ENCODE measurements at regions not wholly inside any gene's neighbourhood (a gene's known extent, or its start where the extent isn't known, plus 50 kb on each side); places are given as distances from the start of the nearest gene placed in this dataset.

- DNase-seq (ENCODE audit: low read depth) = no peak
- no peak overlapping the region for H3K4me3 ChIP-seq (ENCODE audit: low read depth, low read length)
- TF ChIP-seq CTCF (IDR thresholded peaks at IDR 0.05; ENCODE audit: insufficient read depth, low read depth, low read length) = no peak
These were observed 505.9 kb downstream of the SI start for GRCh38 chr3:164572436-164572835.

- TF ChIP-seq CTCF (IDR thresholded peaks at IDR 0.05; ENCODE audit: insufficient read depth, low read depth, low read length) = no peak
- no peak for DNase-seq (ENCODE audit: low read depth)
- H3K4me3 ChIP-seq (ENCODE audit: low read depth, low read length) = no peak overlapping the region
These were observed 527.4 kb downstream of the SI start for GRCh38 chr3:164550857-164551256.

GRCh38 chr3:164539215-164539614 is 539.1 kb downstream of the SI start:
- no peak for TF ChIP-seq CTCF (IDR thresholded peaks at IDR 0.05; ENCODE audit: insufficient read depth, low read depth, low read length)
- H3K4me3 ChIP-seq (ENCODE audit: low read depth, low read length) = no peak overlapping the region
- no peak for DNase-seq (ENCODE audit: low read depth)

GRCh38 chr3:164537485-164537884 is 540.8 kb downstream of the SI start:
- DNase-seq (ENCODE audit: low read depth) = no peak
- H3K4me3 ChIP-seq (ENCODE audit: low read depth, low read length) = no peak overlapping the region
- no peak for TF ChIP-seq CTCF (IDR thresholded peaks at IDR 0.05; ENCODE audit: insufficient read depth, low read depth, low read length)

- DNase-seq (ENCODE audit: low read depth) = no peak
- TF ChIP-seq CTCF (IDR thresholded peaks at IDR 0.05; ENCODE audit: insufficient read depth, low read depth, low read length) = no peak
- H3K4me3 ChIP-seq (ENCODE audit: low read depth, low read length) = no peak overlapping the region
These were observed 545.0 kb downstream of the SI start for GRCh38 chr3:164533275-164533674.

- no peak for TF ChIP-seq CTCF (IDR thresholded peaks at IDR 0.05; ENCODE audit: insufficient read depth, low read depth, low read length)
- no peak overlapping the region for H3K4me3 ChIP-seq (ENCODE audit: low read depth, low read length)
- DNase-seq (ENCODE audit: low read depth) = no peak
These were observed 552.0 kb downstream of the SI start for GRCh38 chr3:164526250-164526649.

GRCh38 chr3:164524201-164524600 is 554.1 kb downstream of the SI start:
- no peak for DNase-seq (ENCODE audit: low read depth)
- no peak overlapping the region for H3K4me3 ChIP-seq (ENCODE audit: low read depth, low read length)
- TF ChIP-seq CTCF (IDR thresholded peaks at IDR 0.05; ENCODE audit: insufficient read depth, low read depth, low read length) = no peak
